ENCODE measurements at regions not wholly inside any gene's neighbourhood (a gene's known extent, or its start where the extent isn't known, plus 50 kb on each side); places are given as distances from the start of the nearest gene placed in this dataset.
"Not testable (repeated sequence)": the region's sequence is repeated elsewhere in the genome, so short reads cannot be mapped to it uniquely, and the experiment has no call there.

DNA sequence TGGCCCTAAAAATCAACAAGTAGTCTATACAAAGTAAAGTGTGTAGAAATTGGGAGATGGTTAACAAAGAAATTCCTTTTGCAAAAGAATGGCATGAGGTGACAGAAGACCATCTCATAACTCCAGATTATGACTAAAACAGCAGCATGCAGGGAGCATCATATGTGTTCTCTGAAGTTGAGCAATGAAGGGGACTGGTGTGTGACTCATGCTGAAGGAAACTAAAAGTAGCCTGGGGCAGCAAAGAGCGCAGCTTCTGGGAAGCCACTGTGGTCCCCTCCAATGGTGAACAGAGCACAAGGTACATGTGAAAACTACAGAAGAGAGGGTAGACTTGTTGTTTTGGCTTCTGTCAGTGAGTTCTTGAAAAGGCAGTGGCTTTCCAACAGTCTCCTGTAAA lies 133.4 kb downstream of the MACC1 start:
- H3K9me3 ChIP-seq: no peaks in the 10 kb centered on the region
- H3K4me1 ChIP-seq: no peaks in the 10 kb centered on the region
- intact Hi-C loops (cut with DNase I): no loop called here
- H3K27ac ChIP-seq: peak overlapping the region; percentile 83
- H3K4me3 ChIP-seq: no peak overlapping the region
- TF ChIP-seq, protein P1, sequence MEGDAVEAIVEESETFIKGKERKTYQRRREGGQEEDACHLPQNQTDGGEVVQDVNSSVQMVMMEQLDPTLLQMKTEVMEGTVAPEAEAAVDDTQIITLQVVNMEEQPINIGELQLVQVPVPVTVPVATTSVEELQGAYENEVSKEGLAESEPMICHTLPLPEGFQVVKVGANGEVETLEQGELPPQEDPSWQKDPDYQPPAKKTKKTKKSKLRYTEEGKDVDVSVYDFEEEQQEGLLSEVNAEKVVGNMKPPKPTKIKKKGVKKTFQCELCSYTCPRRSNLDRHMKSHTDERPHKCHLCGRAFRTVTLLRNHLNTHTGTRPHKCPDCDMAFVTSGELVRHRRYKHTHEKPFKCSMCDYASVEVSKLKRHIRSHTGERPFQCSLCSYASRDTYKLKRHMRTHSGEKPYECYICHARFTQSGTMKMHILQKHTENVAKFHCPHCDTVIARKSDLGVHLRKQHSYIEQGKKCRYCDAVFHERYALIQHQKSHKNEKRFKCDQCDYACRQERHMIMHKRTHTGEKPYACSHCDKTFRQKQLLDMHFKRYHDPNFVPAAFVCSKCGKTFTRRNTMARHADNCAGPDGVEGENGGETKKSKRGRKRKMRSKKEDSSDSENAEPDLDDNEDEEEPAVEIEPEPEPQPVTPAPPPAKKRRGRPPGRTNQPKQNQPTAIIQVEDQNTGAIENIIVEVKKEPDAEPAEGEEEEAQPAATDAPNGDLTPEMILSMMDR (IDR thresholded peaks at IDR 0.05): no peak
- TF ChIP-seq POLR2AphosphoS5 (IDR thresholded peaks at IDR 0.05; ENCODE audit: insufficient read depth in 1 of 2, low read depth in 1 of 2): peak in 1 of 2 donors; percentile 42
- H3K27me3 ChIP-seq: no peaks in the 10 kb centered on the region
- no peaks in the 10 kb centered on the region for H3K36me3 ChIP-seq
- no peak for DNase-seq (ENCODE audit: extremely low spot score in 2 of 2)

DNA sequence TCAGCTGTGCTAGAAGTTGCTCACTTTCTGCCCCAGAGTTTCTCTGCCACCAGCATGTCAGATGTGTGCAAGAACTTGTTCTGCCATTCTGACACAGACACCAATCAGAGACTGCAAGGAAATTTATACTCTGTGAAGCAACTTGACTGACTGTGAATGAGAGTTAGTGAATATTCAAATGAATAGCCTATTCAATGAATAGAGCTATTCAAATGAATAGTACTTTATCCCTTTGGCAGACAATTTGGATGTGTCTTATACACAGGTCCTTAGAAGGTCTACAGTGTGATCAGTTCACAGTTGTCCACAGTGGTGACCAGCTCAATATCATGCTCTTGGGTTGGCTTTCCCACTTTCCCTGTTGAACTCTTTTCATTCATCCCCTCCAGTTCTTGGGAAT lies 138.1 kb downstream of the MACC1 start:
- no peaks in the 10 kb centered on the region for H3K27me3 ChIP-seq
- no peak overlapping the region for H3K27ac ChIP-seq
- no peak for TF ChIP-seq POLR2A (IDR thresholded peaks at IDR 0.05)
- TF ChIP-seq POLR2AphosphoS5 (IDR thresholded peaks at IDR 0.05; ENCODE audit: insufficient read depth in 1 of 2, low read depth in 1 of 2): no peak
- TF ChIP-seq, protein P1 (IDR thresholded peaks at IDR 0.05): no peak
- no peaks in the 10 kb centered on the region for H3K36me3 ChIP-seq
- peaks cover 11% of the 10 kb centered on the region for H3K4me1 ChIP-seq
- DNase-seq (ENCODE audit: extremely low spot score in 2 of 2): no peak
- H3K9me3 ChIP-seq: no peaks in the 10 kb centered on the region
- intact Hi-C loops (cut with DNase I): no loop called here
- H3K4me3 ChIP-seq: no peak overlapping the region

DNA sequence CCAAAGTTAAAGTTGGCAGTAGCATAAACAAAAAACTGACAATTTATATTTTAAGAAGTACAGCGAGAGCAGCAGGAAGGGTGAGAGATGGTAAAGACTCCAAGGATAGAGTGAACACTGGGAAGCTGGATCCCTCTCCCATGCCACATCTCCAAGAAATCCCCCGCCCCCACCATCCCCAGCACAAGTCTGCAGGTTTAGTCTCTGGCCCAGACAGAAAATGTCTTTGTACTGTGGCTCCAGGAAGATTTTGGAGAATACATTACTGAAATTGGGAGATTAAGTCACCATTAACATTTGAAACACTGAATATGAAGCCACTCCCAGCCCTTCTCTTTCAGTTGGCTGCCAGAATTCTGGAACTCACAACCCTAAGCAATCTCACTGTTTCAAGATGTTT lies 140.3 kb downstream of the MACC1 start:
- TF ChIP-seq POLR2A (IDR thresholded peaks at IDR 0.05): no peak
- Histone ChIP-seq H3K27ac (peak overlapping the region; percentile 36), H3K27me3 (no peaks in the 10 kb centered on the region), H3K9me3 (no peaks in the 10 kb centered on the region), H3K36me3 (no peaks in the 10 kb centered on the region), H3K4me1 (peaks cover 11% of the 10 kb centered on the region), H3K4me3 (no peak overlapping the region)
- no peak for DNase-seq (ENCODE audit: extremely low spot score in 2 of 2)
- intact Hi-C loops (cut with DNase I): no loop called here

DNA sequence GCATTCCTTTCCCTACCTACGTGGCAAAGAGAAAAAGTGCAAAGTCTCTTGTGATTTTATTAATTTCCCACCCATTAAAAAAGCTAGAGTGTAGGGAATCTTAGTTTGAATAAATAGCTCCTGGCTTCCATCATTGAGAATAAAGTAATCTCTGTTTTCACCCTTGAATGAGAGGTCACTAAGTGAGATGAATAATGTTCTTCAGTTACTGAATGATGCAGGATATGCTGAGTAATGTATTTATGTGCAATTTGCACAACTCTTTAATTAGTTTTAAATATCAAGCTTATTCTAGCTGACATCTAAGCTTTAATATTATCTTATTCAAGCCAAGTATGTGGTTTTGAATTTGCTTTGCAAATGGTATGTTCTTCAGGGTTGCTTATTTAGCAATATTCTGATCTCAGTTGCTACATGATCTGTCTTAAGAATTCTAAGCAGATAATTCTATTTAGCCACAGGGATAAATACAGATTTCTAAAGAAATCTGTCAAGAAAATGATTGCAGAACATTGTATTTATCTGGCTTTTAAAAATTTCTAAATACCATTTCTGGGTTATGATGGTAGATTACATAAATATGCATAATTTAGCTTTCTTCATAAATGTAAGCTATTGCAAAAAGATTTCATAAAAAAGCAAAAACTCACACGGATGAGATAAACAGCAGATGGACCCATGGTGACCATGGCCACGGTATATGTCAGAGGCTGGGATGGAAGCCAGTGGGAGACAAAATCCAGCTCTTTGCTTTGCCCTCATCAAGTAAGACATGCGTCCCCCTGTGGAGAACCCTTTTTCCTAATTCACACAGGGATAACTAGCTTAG lies 141.0 kb downstream of the MACC1 start:
- peak overlapping the region; percentile 36 for H3K27ac ChIP-seq
- H3K4me3 ChIP-seq: no peak overlapping the region
- H3K9me3 ChIP-seq: no peaks in the 10 kb centered on the region
- no peaks in the 10 kb centered on the region for H3K27me3 ChIP-seq
- H3K4me1 ChIP-seq: peaks cover 11% of the 10 kb centered on the region
- H3K36me3 ChIP-seq: no peaks in the 10 kb centered on the region
- intact Hi-C loops (cut with DNase I): no loop called here
- TF ChIP-seq, protein P1 (IDR thresholded peaks at IDR 0.05): no peak
- DNase-seq (ENCODE audit: extremely low spot score in 2 of 2): no peak

DNA sequence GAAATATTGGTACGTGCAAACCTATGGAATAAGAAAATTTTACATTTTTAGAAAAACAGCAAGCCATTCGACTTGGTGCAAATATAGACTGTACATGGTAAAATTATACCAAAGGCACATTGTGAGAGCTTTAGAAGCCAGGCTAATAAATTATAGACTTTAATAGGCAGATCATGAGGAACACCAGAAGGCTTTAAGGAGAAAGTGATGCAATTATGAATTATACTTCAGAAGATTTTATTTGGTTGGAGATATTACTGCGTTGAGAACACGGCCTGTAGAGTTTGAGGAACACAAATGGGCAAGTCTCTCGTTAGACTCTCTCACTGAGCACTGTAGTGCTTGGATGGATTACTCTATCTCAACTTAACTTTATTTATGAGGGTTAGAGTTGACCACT lies 141.7 kb downstream of the MACC1 start:
- no peaks in the 10 kb centered on the region for H3K27me3 ChIP-seq
- no peak overlapping the region for H3K27ac ChIP-seq
- H3K4me1 ChIP-seq: peaks cover 11% of the 10 kb centered on the region
- no peaks in the 10 kb centered on the region for H3K36me3 ChIP-seq
- no peaks in the 10 kb centered on the region for H3K9me3 ChIP-seq
- DNase-seq (ENCODE audit: extremely low spot score in 2 of 2): no peak
- no peak overlapping the region for H3K4me3 ChIP-seq
- intact Hi-C loops (cut with DNase I): no loop called here
- TF ChIP-seq, protein P1 (IDR thresholded peaks at IDR 0.05): no peak
- TF ChIP-seq POLR2AphosphoS5 (IDR thresholded peaks at IDR 0.05; ENCODE audit: insufficient read depth in 1 of 2, low read depth in 1 of 2) (no peak), POLR2A (IDR thresholded peaks at IDR 0.05) (no peak)

DNA sequence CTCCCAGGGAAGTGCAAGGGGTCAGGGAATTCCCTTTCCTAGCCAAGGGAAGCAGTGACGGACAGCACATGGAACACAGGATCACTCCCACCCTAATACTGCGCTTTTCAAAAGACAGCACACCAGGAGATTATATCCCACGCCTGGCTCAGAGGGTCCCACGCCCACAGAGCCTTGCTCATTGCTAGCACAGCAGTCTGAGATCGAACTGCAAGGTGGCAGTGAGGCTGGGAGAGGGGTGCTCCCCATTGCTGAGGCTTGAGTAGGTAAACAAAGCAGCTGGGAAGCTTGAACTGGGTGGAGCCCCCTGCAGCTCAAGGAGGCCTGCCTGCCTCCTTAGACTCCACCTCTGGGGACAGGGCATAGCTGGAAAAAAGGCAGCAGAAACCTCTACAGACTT lies 149.2 kb downstream of the MACC1 start:
- H3K9me3 ChIP-seq; H3K27ac ChIP-seq; H3K4me3 ChIP-seq; DNase-seq (ENCODE audit: extremely low spot score in 2 of 2); intact Hi-C loops (cut with DNase I); H3K36me3 ChIP-seq; H3K27me3 ChIP-seq; H3K4me1 ChIP-seq: not testable (repeated sequence)

Measured in vagina (tissue), 2 donors.